ENCODE measurements at regions not wholly inside any gene's neighbourhood (a gene's known extent, or its start where the extent isn't known, plus 50 kb on each side); places are given as distances from the start of the nearest gene placed in this dataset.

- DNase-seq, result no peak
- Mint-ChIP-seq H3K27me3 (ENCODE audit: low read depth in 3 of 3) (peaks cover 0 to 4% (median 2%) of the 10 kb centered on the region in 3 donors), H3K36me3 (no peaks in the 10 kb centered on the region), H3K27ac (no peak overlapping the region), H3K9me3 (no peaks in the 10 kb centered on the region), H3K4me1 (no peaks in the 10 kb centered on the region), H3K4me3 (no peak overlapping the region)
These were observed 254.9 kb upstream of the IGF1R start for GRCh38 chr15:98393471-98393870.

- Mint-ChIP-seq H3K36me3 (no peaks in the 10 kb centered on the region), H3K27me3 (ENCODE audit: low read depth in 3 of 3) (peaks cover 0 to 4% (median 2%) of the 10 kb centered on the region in 3 donors), H3K27ac (no peak overlapping the region), H3K4me1 (no peaks in the 10 kb centered on the region), H3K9me3 (no peaks in the 10 kb centered on the region), H3K4me3 (no peak overlapping the region)
- DNase-seq, result no peak
These were observed 253.8 kb upstream of the IGF1R start for GRCh38 chr15:98394546-98394945.

- Mint-ChIP-seq H3K27me3 (ENCODE audit: low read depth in 3 of 3) (peaks cover 0 to 4% (median 2%) of the 10 kb centered on the region in 3 donors), H3K36me3 (no peaks in the 10 kb centered on the region), H3K4me3 (no peak overlapping the region), H3K9me3 (no peaks in the 10 kb centered on the region), H3K4me1 (no peaks in the 10 kb centered on the region), H3K27ac (no peak overlapping the region)
- DNase-seq, result no peak
These were observed 252.2 kb upstream of the IGF1R start for GRCh38 chr15:98395974-98396610.

- no peak for DNase-seq
- Mint-ChIP-seq H3K4me1 (no peaks in the 10 kb centered on the region), H3K9me3 (no peaks in the 10 kb centered on the region), H3K4me3 (no peak overlapping the region), H3K27me3 (ENCODE audit: low read depth in 3 of 3) (peaks cover 0 to 4% (median 2%) of the 10 kb centered on the region in 3 donors), H3K27ac (no peak overlapping the region), H3K36me3 (no peaks in the 10 kb centered on the region)
These were observed 250.9 kb upstream of the IGF1R start for GRCh38 chr15:98397419-98397818.

GRCh38 chr15:98398056-98398455, 250.3 kb upstream of the IGF1R start:
- no peak overlapping the region for H3K4me3 Mint-ChIP-seq
- no peak overlapping the region for H3K27ac Mint-ChIP-seq
- H3K27me3 Mint-ChIP-seq (ENCODE audit: low read depth in 3 of 3), result peaks cover 0 to 4% (median 2%) of the 10 kb centered on the region in 3 donors
- no peaks in the 10 kb centered on the region for H3K4me1 Mint-ChIP-seq
- H3K36me3 Mint-ChIP-seq, result no peaks in the 10 kb centered on the region
- no peak for DNase-seq
- no peaks in the 10 kb centered on the region for H3K9me3 Mint-ChIP-seq

GRCh38 chr15:98398886-98399285, 249.5 kb upstream of the IGF1R start:
- peaks cover 1 to 5% (median 2%) of the 10 kb centered on the region in 3 donors for H3K27me3 Mint-ChIP-seq (ENCODE audit: low read depth in 3 of 3)
- H3K4me3 Mint-ChIP-seq, result no peak overlapping the region
- H3K36me3 Mint-ChIP-seq, result no peaks in the 10 kb centered on the region
- no peaks in the 10 kb centered on the region for H3K9me3 Mint-ChIP-seq
- H3K27ac Mint-ChIP-seq, result no peak overlapping the region
- H3K4me1 Mint-ChIP-seq, result no peaks in the 10 kb centered on the region
- no peak for DNase-seq

GRCh38 chr15:98400120-98400519, 248.2 kb upstream of the IGF1R start:
- Mint-ChIP-seq H3K4me3 (no peak overlapping the region), H3K4me1 (no peaks in the 10 kb centered on the region), H3K9me3 (no peaks in the 10 kb centered on the region), H3K27ac (no peak overlapping the region), H3K27me3 (ENCODE audit: low read depth in 3 of 3) (peaks cover 1 to 2% (median 2%) of the 10 kb centered on the region in 3 donors), H3K36me3 (no peaks in the 10 kb centered on the region)
- DNase-seq, result no peak

- Mint-ChIP-seq H3K27me3 (ENCODE audit: low read depth in 3 of 3) (peaks cover under 1 to 2% (median 1%) of the 10 kb centered on the region in 3 donors), H3K9me3 (no peaks in the 10 kb centered on the region), H3K4me1 (no peaks in the 10 kb centered on the region), H3K36me3 (no peaks in the 10 kb centered on the region), H3K27ac (no peak overlapping the region), H3K4me3 (no peak overlapping the region)
- no peak for DNase-seq
These were observed 247.3 kb upstream of the IGF1R start for GRCh38 chr15:98401029-98401428.

- Mint-ChIP-seq H3K4me1 (no peaks in the 10 kb centered on the region), H3K36me3 (no peaks in the 10 kb centered on the region), H3K27me3 (ENCODE audit: low read depth in 3 of 3) (peaks cover 1 to 3% (median 3%) of the 10 kb centered on the region in 3 donors), H3K4me3 (no peak overlapping the region), H3K27ac (no peak overlapping the region), H3K9me3 (no peaks in the 10 kb centered on the region)
- no peak for DNase-seq
These were observed 245.9 kb upstream of the IGF1R start for GRCh38 chr15:98402486-98402885.

GRCh38 chr15:98403169-98403568, 245.2 kb upstream of the IGF1R start:
- no peak for DNase-seq
- Mint-ChIP-seq H3K9me3 (no peaks in the 10 kb centered on the region), H3K27me3 (ENCODE audit: low read depth in 3 of 3) (peaks cover 1 to 3% (median 3%) of the 10 kb centered on the region in 3 donors)

GRCh38 chr15:98403569-98403968, 244.8 kb upstream of the IGF1R start:
- Mint-ChIP-seq H3K4me1 (no peaks in the 10 kb centered on the region), H3K27ac (no peak overlapping the region), H3K27me3 (ENCODE audit: low read depth in 3 of 3) (peaks cover 1 to 6% (median 3%) of the 10 kb centered on the region in 3 donors), H3K9me3 (no peaks in the 10 kb centered on the region), H3K4me3 (no peak overlapping the region), H3K36me3 (no peaks in the 10 kb centered on the region)
- no peak for DNase-seq

More at GRCh38 chr15:98403169-98403568, 245.2 kb upstream of the IGF1R start:
- no peaks in the 10 kb centered on the region for H3K36me3 Mint-ChIP-seq
- no peak overlapping the region for H3K27ac Mint-ChIP-seq
- H3K4me3 Mint-ChIP-seq, result no peak overlapping the region
- H3K4me1 Mint-ChIP-seq, result no peaks in the 10 kb centered on the region

- Mint-ChIP-seq H3K27ac (no peak overlapping the region), H3K27me3 (ENCODE audit: low read depth in 3 of 3) (peaks cover 1 to 6% (median 3%) of the 10 kb centered on the region in 3 donors), H3K36me3 (no peaks in the 10 kb centered on the region), H3K4me3 (no peak overlapping the region), H3K9me3 (peaks cover 0 to 4% (median 0%) of the 10 kb centered on the region in 6 donors), H3K4me1 (no peaks in the 10 kb centered on the region)
- DNase-seq, result no peak
These were observed 243.3 kb upstream of the IGF1R start for GRCh38 chr15:98405013-98405412.

- H3K36me3 Mint-ChIP-seq, result no peaks in the 10 kb centered on the region
- peaks cover 1 to 7% (median 6%) of the 10 kb centered on the region in 3 donors for H3K27me3 Mint-ChIP-seq (ENCODE audit: low read depth in 3 of 3)
- H3K27ac Mint-ChIP-seq, result no peak overlapping the region
- no peak for DNase-seq
- H3K9me3 Mint-ChIP-seq, result peaks cover 0 to 4% (median 0%) of the 10 kb centered on the region in 6 donors
- no peak overlapping the region for H3K4me3 Mint-ChIP-seq
- no peaks in the 10 kb centered on the region for H3K4me1 Mint-ChIP-seq
These were observed 240.1 kb upstream of the IGF1R start for GRCh38 chr15:98408231-98408630.

GRCh38 chr15:98410328-98410727, 238.0 kb upstream of the IGF1R start:
- no peaks in the 10 kb centered on the region for H3K4me1 Mint-ChIP-seq
- no peak overlapping the region for H3K27ac Mint-ChIP-seq
- DNase-seq, result no peak
- H3K27me3 Mint-ChIP-seq (ENCODE audit: low read depth in 3 of 3), result peaks cover 0 to 6% (median 6%) of the 10 kb centered on the region in 3 donors
- no peaks in the 10 kb centered on the region for H3K36me3 Mint-ChIP-seq
- no peak overlapping the region for H3K4me3 Mint-ChIP-seq
- peaks cover 0 to 4% (median 0%) of the 10 kb centered on the region in 6 donors for H3K9me3 Mint-ChIP-seq

GRCh38 chr15:98412852-98413251, 235.5 kb upstream of the IGF1R start:
- Mint-ChIP-seq H3K27me3 (ENCODE audit: low read depth in 3 of 3) (peaks cover 0 to 7% (median 5%) of the 10 kb centered on the region in 3 donors), H3K36me3 (no peaks in the 10 kb centered on the region), H3K27ac (no peak overlapping the region), H3K4me1 (no peaks in the 10 kb centered on the region), H3K4me3 (no peak overlapping the region), H3K9me3 (peaks cover 0 to 4% (median 0%) of the 10 kb centered on the region in 6 donors)
- DNase-seq, result no peak

Data from immature natural killer cell (primary cell).